COLO668 (cell line): ENCODE measurements at regions not wholly inside any gene's neighbourhood (a gene's known extent, or its start where the extent isn't known, plus 50 kb on each side); places are given as distances from the start of the nearest gene placed in this dataset.
"Not testable (repeated sequence)": the region's sequence is repeated elsewhere in the genome, so short reads cannot be mapped to it uniquely, and the experiment has no call there.

Experiments used
- DNase-seq: peaks from one replicate; lab custom pipeline; 2025; ENCODE audit not compliant: unreplicated experiment; lab: John Stamatoyannopoulos, UW

- no peak for DNase-seq
Observed at GRCh38 chrX:65828599-65828998, 161.1 kb downstream of the MSN start.

- not testable (repeated sequence) for DNase-seq
Observed at GRCh38 chrX:65825226-65825625, 157.8 kb downstream of the MSN start.

- no peak for DNase-seq
Observed at GRCh38 chrX:65821721-65822496, 154.5 kb downstream of the MSN start.

- not testable (repeated sequence) for DNase-seq
Observed at GRCh38 chrX:65819983-65820382, 152.5 kb downstream of the MSN start.

GRCh38 chrX:65813245-65813644 lies 145.8 kb downstream of the MSN start:
- no peak for DNase-seq

GRCh38 chrX:65811558-65812228 lies 144.2 kb downstream of the MSN start:
- no peak for DNase-seq
